BLaER1 treated with 17β-estradiol and CSF1 and Interleukin-3, amounts not matched to agents 10 nM and 100 nM (cell line): ENCODE measurements at regions not wholly inside any gene's neighbourhood (a gene's known extent, or its start where the extent isn't known, plus 50 kb on each side); places are given as distances from the start of the nearest gene placed in this dataset.

Experiments
- H3K27ac ChIP-seq, 11 experiments: shearing (Covaris generic); formaldehyde crosslinking; 2 replicates each; pipeline ENCODE4 v1.8.1; 2022
- H3K27me3 ChIP-seq, 11 experiments: shearing (Covaris generic); formaldehyde crosslinking; 2 replicates each; pipeline ENCODE4 v1.8.1; 2022
- H3K36me3 ChIP-seq, 11 experiments: shearing (Covaris generic); formaldehyde crosslinking; 2 replicates each; pipeline ENCODE4 v1.8.1; 2022
- H3K4me1 ChIP-seq, 10 experiments: shearing (Covaris generic); formaldehyde crosslinking; 2 replicates each; pipeline ENCODE4 v1.8.1; 2022
- H3K4me2 ChIP-seq, 11 experiments: shearing (Covaris generic); formaldehyde crosslinking; 2 replicates each; pipeline ENCODE4 v1.8.1; 2022
- H3K4me3 ChIP-seq, 10 experiments: shearing (Covaris generic); formaldehyde crosslinking; 2 replicates each; pipeline ENCODE4 v1.8.1; 2022
- H3K9ac ChIP-seq, 11 experiments: shearing (Covaris generic); formaldehyde crosslinking; 2 replicates each; pipeline ENCODE4 v1.8.1; 2022
- H3K9me3 ChIP-seq, 11 experiments: shearing (Covaris generic); formaldehyde crosslinking; replicated peaks in 1 of 11; 2 replicates each; pipeline ENCODE4 v1.8.1; 2022
- H4K20me1 ChIP-seq, 11 experiments: shearing (Covaris generic); formaldehyde crosslinking; 2 replicates each; pipeline ENCODE4 v1.8.1; 2022
- Cebpa-rat ChIP-seq, 11 experiments: shearing (Covaris generic); IDR thresholded peaks; 2 replicates each; pipeline ENCODE4 v1.8.1; 2022

DNA sequence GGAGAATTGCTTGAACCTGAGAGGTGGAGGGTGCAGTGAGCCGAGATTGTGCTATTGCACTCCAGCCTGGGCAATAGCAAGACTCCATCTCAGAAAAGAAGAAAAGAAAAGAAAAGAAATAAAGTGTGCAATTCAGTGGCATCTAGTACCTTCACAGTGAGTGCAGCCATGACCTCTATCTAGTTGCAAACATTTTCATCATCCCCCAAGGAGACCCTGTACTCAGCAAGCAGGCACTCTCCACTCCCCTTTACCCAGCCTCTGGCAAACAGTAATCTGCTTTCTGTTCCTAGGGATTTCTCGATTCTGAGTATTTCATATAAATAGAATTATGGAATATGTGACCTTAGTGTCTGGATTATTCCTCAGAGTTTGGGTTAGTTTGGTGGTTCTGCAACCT lies 130.4 kb upstream of the ARL4C start:
- Histone ChIP-seq H3K36me3 (no peaks in the 10 kb centered on the region), H3K9me3 (no peaks in the 10 kb centered on the region; a peak in 1 of 22 replicates), H3K27me3 (no peaks in the 10 kb centered on the region), H3K4me1 (no peaks in the 10 kb centered on the region), H4K20me1 (no peaks in the 10 kb centered on the region), H3K4me3 (no peak overlapping the region), H3K27ac (no peak overlapping the region), H3K4me2 (no peak overlapping the region), H3K9ac (no peak overlapping the region)
- no peak for TF ChIP-seq Cebpa-rat (IDR thresholded peaks at IDR 0.05)

DNA sequence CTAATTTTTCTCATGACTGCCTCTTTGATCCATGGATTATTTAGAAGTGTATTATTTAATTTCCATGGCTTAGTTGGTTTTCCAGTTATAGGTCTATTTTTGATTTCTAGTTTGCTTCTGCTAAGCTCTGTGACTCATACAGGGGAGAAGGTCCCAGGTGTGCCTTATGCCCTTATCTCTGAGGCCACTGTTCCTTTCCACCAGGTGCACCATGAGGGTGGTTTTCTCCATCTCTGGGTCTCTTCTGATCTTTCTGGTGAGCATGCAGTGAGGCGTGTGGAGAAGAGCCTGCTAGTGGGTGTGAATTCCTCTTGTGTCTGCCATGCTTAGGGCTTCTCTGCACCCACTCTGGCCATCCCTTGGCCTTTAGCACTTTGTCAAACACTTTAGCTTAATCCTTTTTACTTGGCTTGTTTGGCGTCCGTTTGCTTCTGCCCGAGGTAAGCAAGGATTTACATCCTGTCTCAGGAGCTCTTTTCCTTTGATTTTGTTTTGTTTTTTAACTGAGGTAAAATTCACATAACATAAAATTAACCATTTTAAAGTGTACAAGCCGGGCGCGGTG lies 129.8 kb upstream of the ARL4C start:
- no peaks in the 10 kb centered on the region; a peak in 1 of 22 replicates for H3K9me3 ChIP-seq
- no peak overlapping the region for H3K9ac ChIP-seq
- no peak overlapping the region for H3K27ac ChIP-seq
- no peaks in the 10 kb centered on the region for H3K4me1 ChIP-seq
- no peaks in the 10 kb centered on the region for H3K36me3 ChIP-seq
- H3K4me3 ChIP-seq: no peak overlapping the region
- H3K27me3 ChIP-seq: no peaks in the 10 kb centered on the region
- no peak for TF ChIP-seq Cebpa-rat (IDR thresholded peaks at IDR 0.05)
- no peaks in the 10 kb centered on the region for H4K20me1 ChIP-seq
- H3K4me2 ChIP-seq: no peak overlapping the region

- Histone ChIP-seq H3K36me3 (no peaks in the 10 kb centered on the region), H3K27ac (no peak overlapping the region), H3K4me1 (no peaks in the 10 kb centered on the region), H3K4me3 (no peak overlapping the region), H4K20me1 (no peaks in the 10 kb centered on the region), H3K27me3 (no peaks in the 10 kb centered on the region), H3K9ac (no peak overlapping the region), H3K4me2 (no peak overlapping the region), H3K9me3 (no peaks in the 10 kb centered on the region; a peak in 1 of 22 replicates)
- TF ChIP-seq Cebpa-rat (IDR thresholded peaks at IDR 0.05): no peak
Measured at GRCh38 chr2:234625626-234626250, 128.9 kb upstream of the ARL4C start.

DNA sequence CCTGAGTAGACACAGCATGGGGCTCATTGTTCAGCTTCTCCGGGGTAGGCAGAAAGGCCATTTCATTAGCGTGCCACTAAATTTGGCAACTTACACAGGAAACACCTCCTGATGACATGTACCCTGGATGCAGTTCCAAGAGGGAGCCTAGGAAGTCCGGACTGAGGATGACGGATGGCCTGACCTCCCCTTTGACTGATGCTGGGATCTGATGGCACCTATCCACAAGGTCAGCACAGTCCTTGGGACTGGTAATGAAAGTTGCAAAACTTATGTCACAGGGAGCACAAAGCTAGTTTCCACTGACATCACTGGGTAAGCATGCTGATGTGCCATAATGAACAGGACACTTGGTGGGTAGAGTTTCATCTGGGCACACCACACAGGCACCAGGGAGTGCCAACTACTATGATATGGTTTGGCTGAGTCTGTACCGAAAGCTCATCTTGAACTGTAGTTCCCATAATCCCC lies 126.7 kb upstream of the ARL4C start:
- H3K4me3 ChIP-seq: no peak overlapping the region
- H3K9me3 ChIP-seq: no peaks in the 10 kb centered on the region
- H3K27me3 ChIP-seq: no peaks in the 10 kb centered on the region
- no peaks in the 10 kb centered on the region for H4K20me1 ChIP-seq
- no peak overlapping the region for H3K27ac ChIP-seq
- H3K9ac ChIP-seq: no peak overlapping the region
- H3K36me3 ChIP-seq: no peaks in the 10 kb centered on the region
- no peak overlapping the region for H3K4me2 ChIP-seq
- TF ChIP-seq Cebpa-rat (IDR thresholded peaks at IDR 0.05): no peak
- peaks cover 0 to 12% (median 7%) of the 10 kb centered on the region in 10 experiments; a peak in 8 of 20 replicates for H3K4me1 ChIP-seq

- no peak overlapping the region for H3K27ac ChIP-seq
- no peaks in the 10 kb centered on the region for H3K27me3 ChIP-seq
- no peaks in the 10 kb centered on the region for H4K20me1 ChIP-seq
- H3K4me2 ChIP-seq: no peak overlapping the region
- H3K4me3 ChIP-seq: no peak overlapping the region
- no peak for TF ChIP-seq Cebpa-rat (IDR thresholded peaks at IDR 0.05)
- no peaks in the 10 kb centered on the region for H3K36me3 ChIP-seq
- 0 out of 22 replicates have a peak, but pooled peaks cover 0 to 5% (median 0%) of the 10 kb centered on the region in 11 experiments for H3K9me3 ChIP-seq
- no peak overlapping the region for H3K9ac ChIP-seq
- H3K4me1 ChIP-seq: peaks cover 0 to 12% (median 7%) of the 10 kb centered on the region in 10 experiments; a peak in 8 of 20 replicates
Measured at GRCh38 chr2:234621120-234621519, 124.2 kb upstream of the ARL4C start.

- Histone ChIP-seq H3K4me2 (peak overlapping the region in 8 of 11 experiments; percentile 4 to 35 (median 22); a peak in 8 of 22 replicates), H3K36me3 (no peaks in the 10 kb centered on the region), H4K20me1 (no peaks in the 10 kb centered on the region), H3K4me3 (no peak overlapping the region), H3K9me3 (0 out of 22 replicates have a peak, but pooled peaks cover 0 to 5% (median 0%) of the 10 kb centered on the region in 11 experiments), H3K27ac (no peak overlapping the region), H3K4me1 (peaks cover 0 to 12% (median 7%) of the 10 kb centered on the region in 10 experiments; a peak in 8 of 20 replicates), H3K27me3 (no peaks in the 10 kb centered on the region), H3K9ac (no peak overlapping the region)
- TF ChIP-seq Cebpa-rat (IDR thresholded peaks at IDR 0.05): no peak
Measured at GRCh38 chr2:234620018-234620417, 123.1 kb upstream of the ARL4C start.

- H4K20me1 ChIP-seq: no peaks in the 10 kb centered on the region
- no peak for TF ChIP-seq Cebpa-rat (IDR thresholded peaks at IDR 0.05)
- no peaks in the 10 kb centered on the region for H3K36me3 ChIP-seq
- H3K9ac ChIP-seq: no peak overlapping the region
- H3K27ac ChIP-seq: no peak overlapping the region
- H3K4me3 ChIP-seq: no peak overlapping the region
- no peak overlapping the region for H3K4me2 ChIP-seq
- no peaks in the 10 kb centered on the region for H3K27me3 ChIP-seq
- peaks cover 0 to 12% (median 7%) of the 10 kb centered on the region in 10 experiments; a peak in 8 of 20 replicates for H3K4me1 ChIP-seq
- H3K9me3 ChIP-seq: peaks cover 11 to 22% (median 16%) of the 10 kb centered on the region in 11 experiments; a peak in 19 of 22 replicates
Measured at GRCh38 chr2:234615643-234616356, 118.9 kb upstream of the ARL4C start.

- Histone ChIP-seq H3K36me3 (no peaks in the 10 kb centered on the region), H3K4me3 (no peak overlapping the region), H3K9me3 (peaks cover 11 to 28% (median 16%) of the 10 kb centered on the region in 11 experiments; a peak in 19 of 22 replicates), H3K27ac (no peak overlapping the region), H3K27me3 (no peaks in the 10 kb centered on the region), H3K4me1 (peaks cover 0 to 4% (median 0%) of the 10 kb centered on the region in 10 experiments; a peak in 6 of 20 replicates), H4K20me1 (no peaks in the 10 kb centered on the region), H3K4me2 (no peak overlapping the region), H3K9ac (no peak overlapping the region)
- TF ChIP-seq Cebpa-rat (IDR thresholded peaks at IDR 0.05): no peak
Measured at GRCh38 chr2:234611209-234611608, 114.3 kb upstream of the ARL4C start.

- Histone ChIP-seq H3K9ac (no peak overlapping the region), H3K4me2 (no peak overlapping the region), H3K27ac (no peak overlapping the region), H3K36me3 (no peaks in the 10 kb centered on the region), H3K27me3 (no peaks in the 10 kb centered on the region), H4K20me1 (no peaks in the 10 kb centered on the region), H3K4me3 (no peak overlapping the region), H3K4me1 (peaks cover 0 to 9% (median 0%) of the 10 kb centered on the region in 10 experiments; a peak in 6 of 20 replicates), H3K9me3 (peaks cover 11 to 28% (median 16%) of the 10 kb centered on the region in 11 experiments; a peak in 19 of 22 replicates)
- no peak for TF ChIP-seq Cebpa-rat (IDR thresholded peaks at IDR 0.05)
Measured at GRCh38 chr2:234608946-234609345, 112.1 kb upstream of the ARL4C start.
